Erythroblast (primary cell): ENCODE measurements at regions not wholly inside any gene's neighbourhood (a gene's known extent, or its start where the extent isn't known, plus 50 kb on each side); places are given as distances from the start of the nearest gene placed in this dataset.

ENCODE experiments used
- GATA1 ChIP-seq: IDR thresholded peaks from 2 replicates; pipeline ENCODE4 v1.6.1; 2011; ENCODE audit warnings: low read depth, mild to moderate bottlenecking, control low read depth, low read length, moderate library complexity
- POLR2A ChIP-seq: IDR thresholded peaks from 2 replicates; pipeline ENCODE4 v1.6.1; 2011; ENCODE audit warnings: mild to moderate bottlenecking, low read length

DNA sequence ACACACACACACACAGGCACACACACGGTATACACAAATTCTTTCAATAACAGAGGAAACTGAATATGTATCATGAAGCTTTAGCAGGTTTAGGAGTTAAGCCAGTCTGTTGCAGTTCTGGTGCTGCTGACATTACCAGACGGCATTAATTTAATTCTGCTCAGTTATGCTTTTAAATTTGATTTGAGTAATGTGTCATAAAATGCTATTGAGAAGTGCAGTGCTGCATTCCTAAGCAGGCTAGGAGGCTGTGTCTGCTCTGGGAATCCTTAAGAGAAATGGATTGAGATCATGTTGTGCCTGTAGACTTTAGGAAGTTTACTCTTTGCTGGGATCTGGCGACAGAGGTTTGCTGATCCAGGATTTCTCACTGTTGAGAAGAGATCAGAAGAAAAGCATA is 733.8 kb downstream of the BRINP1 start:
- no peak for TF ChIP-seq POLR2A
- TF ChIP-seq GATA1: no peak
